CD14-positive monocyte (primary cell): ENCODE measurements at regions not wholly inside any gene's neighbourhood (a gene's known extent, or its start where the extent isn't known, plus 50 kb on each side); places are given as distances from the start of the nearest gene placed in this dataset.

Experiments
- DNase-seq, 3 donors: peaks; one replicate each; pipeline ENCODE4 v3.0.0-alpha.2; 2011 to 2022
- H2AFZ ChIP-seq: 2 replicates; pipeline ENCODE4 v1.6.0; 2012; ENCODE audit warnings: mild to moderate bottlenecking, low read depth, low read length, inconsistent platforms; ENCODE audit not compliant: insufficient read depth, poor library complexity, severe bottlenecking
- H3K27ac ChIP-seq, 2 donors: 1 replicate in 1 of 2; 2 replicates in 1 of 2; pipeline ENCODE4 v1.5.1; 2012 to 2013; ENCODE audit warnings: low read length in 2 of 2, control low read depth in 1 of 2, inconsistent platforms in 1 of 2, low read depth in 1 of 2, mild to moderate bottlenecking in 1 of 2
- H3K27me3 ChIP-seq, 2 donors: one replicate each; pipeline versions ENCODE4 v1.6.0 to v1.6.1; 2011 to 2013; ENCODE audit warnings: low read length in 2 of 2; ENCODE audit not compliant: control insufficient read depth in 2 of 2, insufficient read depth in 2 of 2
- H3K36me3 ChIP-seq, 2 donors: replicated peaks in 1 of 2; 1 replicate in 1 of 2; 2 replicates in 1 of 2; pipeline versions ENCODE4 v1.5.1 to v1.6.1; 2012 to 2013; ENCODE audit warnings: low read length in 2 of 2, control low read depth in 1 of 2, inconsistent platforms in 1 of 2, mild to moderate bottlenecking in 1 of 2; ENCODE audit not compliant: insufficient read depth in 2 of 2, control insufficient read depth in 1 of 2
- H3K4me1 ChIP-seq, 2 donors: 1 replicate in 1 of 2; 2 replicates in 1 of 2; pipeline versions ENCODE4 v1.5.1 to v1.6.1; 2012 to 2013; ENCODE audit warnings: low read length in 2 of 2, control low read depth in 1 of 2, inconsistent platforms in 1 of 2, mild to moderate bottlenecking in 1 of 2, moderate library complexity in 1 of 2; ENCODE audit not compliant: insufficient read depth in 2 of 2, control insufficient read depth in 1 of 2
- H3K4me2 ChIP-seq: replicated peaks from 2 replicates; pipeline ENCODE3; 2012; ENCODE audit warnings: low read length, moderate library complexity, mild to moderate bottlenecking; ENCODE audit not compliant: poor library complexity, severe bottlenecking; ENCODE audit errors: extremely low read depth
- H3K4me3 ChIP-seq, 3 experiments: fragments of 200-600 bp in 1 of 3; sonication (generic) in 1 of 3; replicated peaks in 1 of 3; 1 replicate in 2 of 3; 2 replicates in 1 of 3; pipeline ENCODE4 v1.5.1; 2011 to 2013; ENCODE audit warnings: low read length in 3 of 3, mild to moderate bottlenecking in 3 of 3, control low read depth in 2 of 3, low read depth in 2 of 3, inconsistent platforms in 1 of 3, moderate library complexity in 1 of 3
- H3K79me2 ChIP-seq: 2 replicates; pipeline ENCODE4 v1.6.0; 2012; ENCODE audit warnings: mild to moderate bottlenecking, control low read depth, inconsistent platforms, low read length, moderate library complexity; ENCODE audit not compliant: insufficient read depth
- H3K9ac ChIP-seq: 2 replicates; pipeline ENCODE4 v1.6.0; 2017; ENCODE audit warnings: low read length, mild to moderate bottlenecking; ENCODE audit not compliant: insufficient read depth, poor library complexity, severe bottlenecking
- H3K9me3 ChIP-seq, 2 donors: replicated peaks in 1 of 2; 1 replicate in 1 of 2; 2 replicates in 1 of 2; pipeline versions ENCODE4 v1.5.1 to v1.6.1; 2012 to 2013; ENCODE audit warnings: low read length in 2 of 2, control low read depth in 1 of 2; ENCODE audit not compliant: control insufficient read depth in 1 of 2, insufficient read depth in 1 of 2
- H4K20me1 ChIP-seq: 2 replicates; pipeline ENCODE4 v1.6.0; 2012; ENCODE audit warnings: mild to moderate bottlenecking, low read length, control low read depth, moderate library complexity; ENCODE audit not compliant: insufficient read depth
- H3K27ac Mint-ChIP-seq, 7 donors: one replicate each; pipeline ENCODE4 v1.8.0; 2020; ENCODE audit warnings: mild to moderate bottlenecking in 7 of 7, mixed read lengths in 7 of 7, moderate library complexity in 6 of 7, inconsistent platforms in 2 of 7
- H3K27me3 Mint-ChIP-seq, 3 donors: one replicate each; pipeline ENCODE4 v1.8.0; 2021 to 2022; ENCODE audit warnings: low read depth in 3 of 3, mild to moderate bottlenecking in 3 of 3, mixed read lengths in 3 of 3, moderate library complexity in 3 of 3, inconsistent platforms in 1 of 3
- H3K36me3 Mint-ChIP-seq, 2 donors: one replicate each; pipeline ENCODE4 v1.8.0; 2020; ENCODE audit warnings: mixed read lengths in 2 of 2, inconsistent platforms in 1 of 2, mild to moderate bottlenecking in 1 of 2
- H3K4me1 Mint-ChIP-seq: one replicate; pipeline ENCODE4 v1.8.0; 2020; ENCODE audit warnings: mild to moderate bottlenecking, mixed read lengths
- H3K4me3 Mint-ChIP-seq, 2 donors: one replicate each; pipeline ENCODE4 v1.8.0; 2020; ENCODE audit warnings: mild to moderate bottlenecking in 2 of 2, mixed read lengths in 2 of 2, moderate library complexity in 1 of 2
- H3K9me3 Mint-ChIP-seq, 7 donors: one replicate each; pipeline ENCODE4 v1.8.0; 2020 to 2022; ENCODE audit warnings: mixed read lengths in 7 of 7, mild to moderate bottlenecking in 6 of 7, moderate library complexity in 6 of 7, inconsistent platforms in 2 of 7
- CTCF ChIP-seq: fragments of 200-600 bp; IDR thresholded peaks from one replicate; pipeline ENCODE4 v1.8.0; 2022; ENCODE audit warnings: antibody characterized with exemption, mild to moderate bottlenecking
- WGBS: methylation state at CpG from one replicate; pipeline ENCODE4 v1.1.5; 2013; ENCODE audit warnings: missing lambda C conversion rate; ENCODE audit not compliant: insufficient coverage; 5-methylcytosine and 5-hydroxymethylcytosine counted together
- intact Hi-C, 2 donors: fragments of 100-400 bp; cut with micrococcal nuclease; formaldehyde crosslinking; loops; one replicate each; pipeline versions ENCODE4 v1.15.0 to v1.15.1; 2023

DNA sequence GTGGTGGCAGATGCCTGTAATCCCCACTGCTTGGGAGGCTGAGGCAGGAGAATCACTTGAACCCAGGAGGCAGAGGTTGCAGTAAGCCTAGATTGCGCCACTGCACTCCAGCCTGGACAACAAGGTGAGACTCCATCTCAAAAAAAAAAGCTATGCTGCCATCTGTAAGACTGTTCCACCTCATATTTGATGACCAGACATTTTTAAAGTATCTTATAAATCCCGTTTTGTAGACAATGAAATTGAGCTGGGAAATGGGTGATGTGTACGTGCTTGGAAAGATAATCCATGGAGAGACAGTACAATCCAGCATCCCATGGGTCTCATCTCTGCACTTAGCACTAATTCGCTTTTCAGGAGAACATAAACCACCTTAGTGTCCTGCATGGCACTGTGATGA, 126.5 kb upstream of the ATP5MC3 start:
- H3K27ac Mint-ChIP-seq = no peak overlapping the region

DNA sequence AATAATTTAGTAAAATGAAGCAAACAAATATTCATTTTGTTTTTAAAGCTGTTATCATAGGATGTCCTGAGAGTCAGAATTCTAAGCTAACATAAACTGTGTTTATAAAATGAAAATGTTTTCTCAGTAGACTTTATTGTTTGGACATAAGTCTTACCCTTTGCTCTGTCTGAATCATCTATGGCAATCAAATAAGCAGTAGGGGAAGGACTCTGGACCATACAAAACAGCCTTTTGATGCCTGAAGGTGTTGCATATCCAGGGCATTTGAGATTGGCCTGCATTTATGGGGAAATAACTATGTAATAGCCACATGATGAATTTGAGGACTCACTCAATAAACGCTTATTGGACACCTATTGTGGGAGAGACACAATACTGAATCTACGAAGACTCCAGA, 123.0 kb upstream of the ATP5MC3 start:
- H3K9me3 ChIP-seq = no peaks in the 10 kb centered on the region
- H3K79me2 ChIP-seq = no peaks in the 10 kb centered on the region
- peaks cover 0 to 5% of the 10 kb centered on the region in 2 donors for H3K27me3 ChIP-seq
- Mint-ChIP-seq H3K9me3 (peaks cover 0 to 2% (median 0%) of the 10 kb centered on the region in 7 donors), H3K27ac (no peak overlapping the region), H3K36me3 (no peaks in the 10 kb centered on the region), H3K4me3 (no peak overlapping the region), H3K4me1 (no peaks in the 10 kb centered on the region), H3K27me3 (peaks cover 6 to 22% (median 6%) of the 10 kb centered on the region in 3 donors)
- no peaks in the 10 kb centered on the region for H3K36me3 ChIP-seq
- H4K20me1 ChIP-seq = no peaks in the 10 kb centered on the region
- H3K27ac ChIP-seq = no peak overlapping the region
- no peak for DNase-seq
- H3K4me3 ChIP-seq = no peak overlapping the region
- no CpG with 5 or more reads among the region's 2 CpGs for WGBS
- no peaks in the 10 kb centered on the region for H3K4me1 ChIP-seq
- TF ChIP-seq CTCF = no peak
- intact Hi-C loops = no loop called here
- no peak overlapping the region for H3K9ac ChIP-seq
- H3K4me2 ChIP-seq = no peak overlapping the region
- H2AFZ ChIP-seq = no peak overlapping the region

More for the DNA sequence above, 126.5 kb upstream of the ATP5MC3 start:
- Histone ChIP-seq H3K4me1 (no peaks in the 10 kb centered on the region), H3K27me3 (peaks cover 0 to 3% of the 10 kb centered on the region in 2 donors), H2AFZ (no peak overlapping the region), H3K4me3 (no peak overlapping the region), H3K36me3 (no peaks in the 10 kb centered on the region), H3K9me3 (no peaks in the 10 kb centered on the region), H3K79me2 (no peaks in the 10 kb centered on the region), H3K9ac (no peak overlapping the region), H3K4me2 (no peak overlapping the region), H3K27ac (no peak overlapping the region), H4K20me1 (no peaks in the 10 kb centered on the region)
- Mint-ChIP-seq H3K4me1 (no peaks in the 10 kb centered on the region), H3K36me3 (no peaks in the 10 kb centered on the region), H3K4me3 (no peak overlapping the region), H3K9me3 (peaks cover 0 to 3% (median 0%) of the 10 kb centered on the region in 7 donors), H3K27me3 (peaks cover 4 to 33% (median 8%) of the 10 kb centered on the region in 3 donors)
- intact Hi-C loops = no loop called here
- WGBS = no CpG with 5 or more reads among the region's 4 CpGs
- no peak for TF ChIP-seq CTCF
- no peak for DNase-seq
